ENCODE measurements at regions not wholly inside any gene's neighbourhood (a gene's known extent, or its start where the extent isn't known, plus 50 kb on each side); places are given as distances from the start of the nearest gene placed in this dataset.

- no peak for TF ChIP-seq CTCF (tag by site-specific recombination; IDR thresholded peaks at IDR 0.05)
- no peak for TF ChIP-seq ZNF707 (tag by site-specific recombination; IDR thresholded peaks at IDR 0.05)
- TF ChIP-seq ZNF175 (tag by site-specific recombination; IDR thresholded peaks at IDR 0.05) = no peak
- no peak for TF ChIP-seq ZNF248 (tag by site-specific recombination; IDR thresholded peaks at IDR 0.05)
- TF ChIP-seq ZBTB10 (tag by site-specific recombination; IDR thresholded peaks at IDR 0.05) = no peak
- TF ChIP-seq ZNF24 (tag by site-specific recombination; IDR thresholded peaks at IDR 0.05) = no peak
- no peak for TF ChIP-seq ZBTB1 (tag by site-specific recombination; IDR thresholded peaks at IDR 0.05)
- TF ChIP-seq BCL11A (tag by site-specific recombination; IDR thresholded peaks at IDR 0.05; ENCODE audit: low read depth) = no peak
- no peak for TF ChIP-seq MZF1 (tag by site-specific recombination; IDR thresholded peaks at IDR 0.05; ENCODE audit: borderline replicate concordance)
- no peak for TF ChIP-seq ZNF146 (tag by site-specific recombination; IDR thresholded peaks at IDR 0.05)
- TF ChIP-seq ZNF501 (tag by site-specific recombination; IDR thresholded peaks at IDR 0.05) = no peak
- no peak for TF ChIP-seq SCRT1 (tag by site-specific recombination; IDR thresholded peaks at IDR 0.05; ENCODE audit: borderline replicate concordance)
Measured at GRCh38 chr14:37824939-37825712, 229.7 kb downstream of the TTC6 start.
